Astrocyte of the cerebellum (primary cell): ENCODE measurements at regions not wholly inside any gene's neighbourhood (a gene's known extent, or its start where the extent isn't known, plus 50 kb on each side); places are given as distances from the start of the nearest gene placed in this dataset.

ENCODE experiments used
- DNase-seq: peaks from one replicate; pipeline ENCODE4 v3.0.0-alpha.2; 2011; ENCODE audit warnings: low read depth
- H3K4me3 ChIP-seq: 2 replicates; pipeline ENCODE4 v1.5.1; 2011; ENCODE audit warnings: mild to moderate bottlenecking, low read depth, low read length, moderate library complexity
- CTCF ChIP-seq: IDR thresholded peaks from 2 replicates; pipeline ENCODE4 v1.5.1; 2012; ENCODE audit warnings: low read length, low read depth, moderate library complexity, mild to moderate bottlenecking; ENCODE audit errors: missing control alignments
- in situ Hi-C: cut with HindIII; loops from 2 replicates; pipeline ENCODE4 v1.10.0; 2017; ENCODE audit warnings: low sequenced_read_pairs

- in situ Hi-C loops, result no loop called here
- no peak overlapping the region for H3K4me3 ChIP-seq
- TF ChIP-seq CTCF, result no peak
- no peak for DNase-seq
Observed at GRCh38 chr15:97012986-97013385, 682.5 kb downstream of the NR2F2 start.

GRCh38 chr15:97013491-97013890, 683.0 kb downstream of the NR2F2 start:
- no peak for TF ChIP-seq CTCF
- in situ Hi-C loops, result no loop called here

GRCh38 chr15:97014001-97014400, 683.5 kb downstream of the NR2F2 start:
- in situ Hi-C loops, result no loop called here
- TF ChIP-seq CTCF, result no peak
- no peak for DNase-seq
- no peak overlapping the region for H3K4me3 ChIP-seq

More at GRCh38 chr15:97013491-97013890, 683.0 kb downstream of the NR2F2 start:
- H3K4me3 ChIP-seq, result no peak overlapping the region
- no peak for DNase-seq

- no peak overlapping the region for H3K4me3 ChIP-seq
- DNase-seq, result no peak
- no peak for TF ChIP-seq CTCF
- in situ Hi-C loops, result no loop called here
Observed at GRCh38 chr15:97023488-97023844, 693.0 kb downstream of the NR2F2 start.

GRCh38 chr15:97026781-97027180, 696.3 kb downstream of the NR2F2 start:
- in situ Hi-C loops, result no loop called here
- no peak for TF ChIP-seq CTCF
- DNase-seq, result no peak
- H3K4me3 ChIP-seq, result no peak overlapping the region

GRCh38 chr15:97027772-97028171, 697.3 kb downstream of the NR2F2 start:
- TF ChIP-seq CTCF, result no peak
- H3K4me3 ChIP-seq, result no peak overlapping the region
- no peak for DNase-seq
- in situ Hi-C loops, result no loop called here

- H3K4me3 ChIP-seq, result no peak overlapping the region
- no peak for TF ChIP-seq CTCF
- in situ Hi-C loops, result no loop called here
- no peak for DNase-seq
Observed at GRCh38 chr15:97030251-97030650, 699.8 kb downstream of the NR2F2 start.
